ENCODE measurements at regions not wholly inside any gene's neighbourhood (a gene's known extent, or its start where the extent isn't known, plus 50 kb on each side); places are given as distances from the start of the nearest gene placed in this dataset.

- TF ChIP-seq, protein P1, sequence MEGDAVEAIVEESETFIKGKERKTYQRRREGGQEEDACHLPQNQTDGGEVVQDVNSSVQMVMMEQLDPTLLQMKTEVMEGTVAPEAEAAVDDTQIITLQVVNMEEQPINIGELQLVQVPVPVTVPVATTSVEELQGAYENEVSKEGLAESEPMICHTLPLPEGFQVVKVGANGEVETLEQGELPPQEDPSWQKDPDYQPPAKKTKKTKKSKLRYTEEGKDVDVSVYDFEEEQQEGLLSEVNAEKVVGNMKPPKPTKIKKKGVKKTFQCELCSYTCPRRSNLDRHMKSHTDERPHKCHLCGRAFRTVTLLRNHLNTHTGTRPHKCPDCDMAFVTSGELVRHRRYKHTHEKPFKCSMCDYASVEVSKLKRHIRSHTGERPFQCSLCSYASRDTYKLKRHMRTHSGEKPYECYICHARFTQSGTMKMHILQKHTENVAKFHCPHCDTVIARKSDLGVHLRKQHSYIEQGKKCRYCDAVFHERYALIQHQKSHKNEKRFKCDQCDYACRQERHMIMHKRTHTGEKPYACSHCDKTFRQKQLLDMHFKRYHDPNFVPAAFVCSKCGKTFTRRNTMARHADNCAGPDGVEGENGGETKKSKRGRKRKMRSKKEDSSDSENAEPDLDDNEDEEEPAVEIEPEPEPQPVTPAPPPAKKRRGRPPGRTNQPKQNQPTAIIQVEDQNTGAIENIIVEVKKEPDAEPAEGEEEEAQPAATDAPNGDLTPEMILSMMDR (IDR thresholded peaks at IDR 0.05; ENCODE audit: poor library complexity): no peak
- TF ChIP-seq EZH2 (IDR thresholded peaks at IDR 0.05; ENCODE audit: borderline replicate concordance) (no peak), EZH2phosphoT487 (IDR thresholded peaks at IDR 0.05; ENCODE audit: low read depth, severe bottlenecking, unreplicated experiment) (no peak)
These were observed 538.7 kb upstream of the MGMT start for GRCh38 chr10:128928231-128928836.
